Bronchial epithelial cell (primary cell): ENCODE measurements at regions not wholly inside any gene's neighbourhood (a gene's known extent, or its start where the extent isn't known, plus 50 kb on each side); places are given as distances from the start of the nearest gene placed in this dataset.

ENCODE experiments used
- DNase-seq: peaks from one replicate; pipeline ENCODE4 v3.0.0-alpha.2; 2010; ENCODE audit warnings: low read depth
- FAIRE-seq: peaks from 2 replicates; lab custom pipeline; 2011; peaks lifted over from hg19 to GRCh38; lab: Jason Lieb, UNC
- H3K27me3 ChIP-seq: 2 replicates; pipeline ENCODE4 v1.5.1; 2011; ENCODE audit warnings: low read length; ENCODE audit not compliant: control insufficient read depth, insufficient read depth
- H3K36me3 ChIP-seq: 2 replicates; pipeline ENCODE4 v1.5.1; 2011; ENCODE audit warnings: low read length; ENCODE audit not compliant: control insufficient read depth, insufficient read depth
- H3K4me3 ChIP-seq: 2 replicates; pipeline ENCODE4 v1.5.1; 2011; ENCODE audit warnings: mild to moderate bottlenecking, low read depth, low read length, control low read depth
- CTCF ChIP-seq: IDR thresholded peaks from 2 replicates; pipeline ENCODE4 v1.5.1; 2011; ENCODE audit warnings: mild to moderate bottlenecking, moderate library complexity, low read length, control low read depth, inconsistent platforms; ENCODE audit not compliant: insufficient read depth, severe bottlenecking

GRCh38 chr4:174578366-174578765, 56.1 kb upstream of the HPGD start:
- FAIRE-seq (no peak), DNase-seq (peak; percentile 71)
- Histone ChIP-seq H3K4me3 (no peak overlapping the region), H3K36me3 (no peaks in the 10 kb centered on the region), H3K27me3 (no peaks in the 10 kb centered on the region)
- TF ChIP-seq CTCF, result no peak

- Histone ChIP-seq H3K27me3 (no peaks in the 10 kb centered on the region), H3K4me3 (no peak overlapping the region), H3K36me3 (no peaks in the 10 kb centered on the region)
- no peak for TF ChIP-seq CTCF
- DNase-seq, result no peak
- no peak for FAIRE-seq
Observed at GRCh38 chr4:174575436-174575835, 53.1 kb upstream of the HPGD start.
